ENCODE measurements at regions not wholly inside any gene's neighbourhood (a gene's known extent, or its start where the extent isn't known, plus 50 kb on each side); places are given as distances from the start of the nearest gene placed in this dataset.

DNA sequence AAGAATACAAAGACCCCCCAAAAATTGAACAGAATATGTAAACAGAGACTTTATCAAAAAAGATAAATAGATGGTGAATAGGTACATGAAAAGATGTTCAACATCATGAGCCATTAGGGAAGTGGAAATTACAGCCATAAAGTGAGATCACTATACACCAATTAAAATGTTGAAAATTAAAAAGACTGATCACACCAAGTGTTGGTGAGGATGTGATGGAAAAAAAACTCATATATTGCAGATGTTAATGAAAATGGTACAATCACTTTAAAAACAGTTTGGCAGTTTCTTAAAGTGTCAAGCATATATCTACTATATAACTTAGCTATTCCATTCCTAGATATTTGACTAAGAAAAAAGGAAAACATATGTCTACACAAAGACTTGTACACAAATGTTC is 280.5 kb downstream of the DHX35 start:
- TF ChIP-seq, protein P1, sequence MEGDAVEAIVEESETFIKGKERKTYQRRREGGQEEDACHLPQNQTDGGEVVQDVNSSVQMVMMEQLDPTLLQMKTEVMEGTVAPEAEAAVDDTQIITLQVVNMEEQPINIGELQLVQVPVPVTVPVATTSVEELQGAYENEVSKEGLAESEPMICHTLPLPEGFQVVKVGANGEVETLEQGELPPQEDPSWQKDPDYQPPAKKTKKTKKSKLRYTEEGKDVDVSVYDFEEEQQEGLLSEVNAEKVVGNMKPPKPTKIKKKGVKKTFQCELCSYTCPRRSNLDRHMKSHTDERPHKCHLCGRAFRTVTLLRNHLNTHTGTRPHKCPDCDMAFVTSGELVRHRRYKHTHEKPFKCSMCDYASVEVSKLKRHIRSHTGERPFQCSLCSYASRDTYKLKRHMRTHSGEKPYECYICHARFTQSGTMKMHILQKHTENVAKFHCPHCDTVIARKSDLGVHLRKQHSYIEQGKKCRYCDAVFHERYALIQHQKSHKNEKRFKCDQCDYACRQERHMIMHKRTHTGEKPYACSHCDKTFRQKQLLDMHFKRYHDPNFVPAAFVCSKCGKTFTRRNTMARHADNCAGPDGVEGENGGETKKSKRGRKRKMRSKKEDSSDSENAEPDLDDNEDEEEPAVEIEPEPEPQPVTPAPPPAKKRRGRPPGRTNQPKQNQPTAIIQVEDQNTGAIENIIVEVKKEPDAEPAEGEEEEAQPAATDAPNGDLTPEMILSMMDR (IDR thresholded peaks at IDR 0.05; ENCODE audit: control insufficient read depth, extremely low read depth, insufficient read depth): no peak
- no peak for DNase-seq (ENCODE audit: low read depth)
- no peak overlapping the region for H3K4me3 ChIP-seq (ENCODE audit: low read depth, low read length)

DNA sequence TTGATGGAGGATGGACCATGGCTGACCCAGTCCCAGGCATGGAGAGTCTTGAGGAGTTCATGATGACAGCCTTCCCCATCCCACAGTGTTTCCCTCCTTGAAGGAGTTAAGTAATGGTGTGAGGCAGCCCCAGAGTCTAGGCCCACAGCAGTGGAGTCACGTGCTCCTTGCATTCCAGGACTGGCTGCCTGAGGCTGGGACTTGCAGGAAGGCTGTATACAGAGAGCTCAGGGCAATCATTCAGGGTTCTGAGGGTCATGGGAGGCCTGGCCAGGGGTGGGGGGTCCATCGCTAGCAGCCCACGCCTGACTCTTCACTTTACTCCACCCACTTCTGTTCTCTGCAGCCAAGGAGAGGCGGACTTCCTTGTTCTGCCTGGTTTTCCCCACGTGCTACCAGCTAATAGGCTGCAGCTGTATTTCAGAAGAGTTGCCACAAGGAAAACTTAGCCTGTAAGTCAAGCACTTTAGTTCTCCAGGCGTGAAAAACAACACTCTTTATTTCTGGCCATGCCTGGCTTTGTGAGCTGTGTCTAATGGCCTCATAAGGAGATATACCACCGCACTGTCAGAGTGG is 272.5 kb downstream of the DHX35 start:
- TF ChIP-seq, protein P1 (IDR thresholded peaks at IDR 0.05; ENCODE audit: control insufficient read depth, extremely low read depth, insufficient read depth): no peak
- H3K4me3 ChIP-seq (ENCODE audit: low read depth, low read length): no peak overlapping the region
- no peak for DNase-seq (ENCODE audit: low read depth)

DNA sequence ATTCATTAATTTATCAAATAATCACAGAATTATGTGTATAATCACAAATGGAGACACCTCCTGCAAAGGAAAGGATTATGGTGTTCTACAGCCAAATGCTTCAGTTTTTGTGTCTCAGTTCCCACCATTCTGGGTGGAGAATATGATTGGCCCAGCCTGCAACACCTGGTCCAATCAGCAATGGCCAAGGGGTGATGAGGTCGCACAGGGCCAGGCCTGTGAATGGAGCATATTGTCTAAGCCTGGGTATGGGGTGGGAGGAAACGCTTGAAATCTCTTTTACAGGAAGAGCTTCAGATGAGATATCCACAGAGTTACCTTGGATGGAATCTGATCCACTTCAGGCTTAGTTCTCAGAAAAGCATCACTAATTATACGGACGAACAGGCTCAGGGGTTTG is 271.6 kb downstream of the DHX35 start:
- no peak for DNase-seq (ENCODE audit: low read depth)
- H3K4me3 ChIP-seq (ENCODE audit: low read depth, low read length): no peak overlapping the region
- TF ChIP-seq, protein P1 (IDR thresholded peaks at IDR 0.05; ENCODE audit: control insufficient read depth, extremely low read depth, insufficient read depth): no peak

DNA sequence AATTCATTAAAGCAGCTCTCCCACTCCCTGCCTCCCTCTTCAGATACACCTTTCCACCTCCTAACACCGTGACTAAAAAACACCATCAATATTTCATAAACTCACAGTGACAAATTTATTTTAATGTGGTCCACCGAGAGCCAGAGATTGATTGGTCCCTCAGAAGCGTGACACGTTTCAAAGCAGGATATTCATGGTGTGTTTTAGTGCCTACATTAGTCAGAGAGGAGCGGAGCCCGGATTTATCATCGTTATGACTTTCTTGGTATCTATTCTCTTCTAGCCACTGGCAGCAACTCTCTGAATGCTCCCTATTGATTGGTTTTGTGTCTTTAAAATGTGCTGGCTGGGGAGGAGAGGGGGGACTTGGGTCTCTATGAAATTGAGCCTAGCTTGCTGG is 265.3 kb downstream of the DHX35 start:
- H3K4me3 ChIP-seq (ENCODE audit: low read depth, low read length): no peak overlapping the region
- TF ChIP-seq, protein P1 (IDR thresholded peaks at IDR 0.05; ENCODE audit: control insufficient read depth, extremely low read depth, insufficient read depth): no peak
- DNase-seq (ENCODE audit: low read depth): no peak

DNA sequence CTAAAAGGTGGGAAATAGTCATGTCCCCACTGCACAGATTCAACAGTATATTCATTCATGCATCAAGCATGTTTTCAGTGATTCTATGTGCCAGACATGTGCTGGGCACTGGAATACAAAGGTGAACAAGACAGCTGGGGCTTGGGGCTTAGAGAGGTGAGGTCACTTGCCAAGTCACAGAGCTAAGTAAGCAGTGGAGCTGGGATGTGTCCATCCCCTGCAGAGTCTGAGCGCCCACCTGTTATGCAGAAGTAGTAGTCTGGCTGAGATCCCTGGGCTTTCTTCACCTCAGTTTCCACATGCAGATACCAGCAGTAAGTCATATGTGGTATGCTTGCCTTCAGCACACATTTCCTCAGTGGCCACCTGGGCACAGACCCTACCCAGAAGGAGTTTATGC is 263.8 kb downstream of the DHX35 start:
- DNase-seq (ENCODE audit: low read depth): no peak
- no peak overlapping the region for H3K4me3 ChIP-seq (ENCODE audit: low read depth, low read length)
- TF ChIP-seq, protein P1 (IDR thresholded peaks at IDR 0.05; ENCODE audit: control insufficient read depth, extremely low read depth, insufficient read depth): no peak

DNA sequence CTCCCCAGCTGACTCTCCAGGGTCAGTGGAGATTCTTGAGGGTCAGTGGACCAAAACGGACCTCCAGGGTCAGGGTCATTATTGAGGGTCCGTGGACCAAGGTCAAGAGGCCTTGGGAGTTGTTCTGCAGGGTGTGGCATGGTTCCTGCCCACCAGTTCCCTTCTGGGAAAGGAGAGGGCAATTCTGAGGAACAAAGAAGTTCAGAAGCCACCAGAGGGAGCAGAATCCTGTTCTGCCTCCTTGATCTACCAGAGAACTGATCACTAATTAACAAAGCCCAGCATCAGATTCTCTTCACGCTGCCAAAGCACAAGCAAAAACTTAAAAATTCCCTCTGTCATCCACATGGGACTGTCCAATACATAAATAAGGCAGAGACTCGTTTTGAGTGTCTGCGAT is 263.4 kb downstream of the DHX35 start:
- TF ChIP-seq, protein P1 (IDR thresholded peaks at IDR 0.05; ENCODE audit: control insufficient read depth, extremely low read depth, insufficient read depth): no peak
- no peak for DNase-seq (ENCODE audit: low read depth)
- H3K4me3 ChIP-seq (ENCODE audit: low read depth, low read length): no peak overlapping the region

DNA sequence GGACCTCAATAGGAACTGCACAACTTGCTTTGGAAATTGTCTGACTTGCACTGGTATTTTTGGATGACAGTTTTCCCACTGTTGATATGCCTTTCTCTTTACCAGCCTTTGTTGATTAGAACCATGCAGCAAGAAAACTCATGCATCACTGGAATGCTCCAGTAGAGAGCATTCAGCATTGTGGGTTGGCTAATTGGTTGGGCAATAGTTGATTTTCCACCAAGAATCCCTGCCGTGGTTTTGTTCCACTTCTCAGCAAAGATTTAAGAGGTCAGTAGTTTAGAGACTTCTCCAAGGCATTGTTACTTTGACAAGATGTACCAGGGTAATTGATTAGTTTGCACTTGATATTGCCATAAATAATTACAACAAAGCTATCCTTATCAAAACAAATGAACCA is 260.0 kb downstream of the DHX35 start:
- DNase-seq (ENCODE audit: low read depth): no peak
- H3K4me3 ChIP-seq (ENCODE audit: low read depth, low read length): no peak overlapping the region
- TF ChIP-seq, protein P1 (IDR thresholded peaks at IDR 0.05; ENCODE audit: control insufficient read depth, extremely low read depth, insufficient read depth): no peak
